Activated B cell treated with CpG ODN at 0.5 μM for 24 hours (primary cell): ENCODE measurements at regions not wholly inside any gene's neighbourhood (a gene's known extent, or its start where the extent isn't known, plus 50 kb on each side); places are given as distances from the start of the nearest gene placed in this dataset.

ENCODE experiments used
- ATAC-seq: fragments of 200-7000 bp; cut with Tn5 transposase; one replicate; pipeline ENCODE4 v1.10.0; 2021; ENCODE audit warnings: low read depth, mild to moderate bottlenecking, moderate library complexity
- CTCF ChIA-PET: fragments of 350-600 bp; sonication (Branson Sonifier 250); formaldehyde crosslinking; loops from one replicate; lab custom pipeline; 2021; ENCODE audit warnings: antibody characterized with exemption; lab: Charles Lee
- POLR2A ChIA-PET: fragments of 350-600 bp; sonication (Branson Sonifier 250); formaldehyde crosslinking; loops from one replicate; lab custom pipeline; 2021; ENCODE audit warnings: antibody characterized with exemption; lab: Charles Lee
- DNase-seq: peaks from one replicate; pipeline ENCODE4 v3.0.0; 2022
- H3K27ac Mint-ChIP-seq: one replicate; pipeline ENCODE4 v1.8.0; 2020; ENCODE audit warnings: mixed read lengths
- H3K27me3 Mint-ChIP-seq: one replicate; pipeline ENCODE4 v1.8.0; 2021; ENCODE audit warnings: mixed read lengths
- H3K36me3 Mint-ChIP-seq: one replicate; pipeline ENCODE4 v1.8.0; 2021; ENCODE audit warnings: low read depth, mixed read lengths
- H3K4me1 Mint-ChIP-seq: one replicate; pipeline ENCODE4 v1.8.0; 2021; ENCODE audit warnings: mixed read lengths
- H3K4me3 Mint-ChIP-seq: one replicate; pipeline ENCODE4 v1.8.0; 2020; ENCODE audit warnings: mild to moderate bottlenecking, mixed read lengths
- H3K9me3 Mint-ChIP-seq: one replicate; pipeline ENCODE4 v1.8.0; 2020; ENCODE audit warnings: mixed read lengths
- CTCF ChIP-seq: fragments of 200-600 bp; IDR thresholded peaks from one replicate; pipeline ENCODE4 v1.8.0; 2022; ENCODE audit warnings: antibody characterized with exemption, mild to moderate bottlenecking
- intact Hi-C: fragments of 100-400 bp; cut with micrococcal nuclease; formaldehyde crosslinking; loops from one replicate; pipeline ENCODE4 v1.15.1; 2024

- ChIA-PET CTCF (no interaction called here), POLR2A (no interaction called here)
- no peaks in the 10 kb centered on the region for H3K4me1 Mint-ChIP-seq
- H3K9me3 Mint-ChIP-seq: no peaks in the 10 kb centered on the region
- TF ChIP-seq CTCF: no peak
- no peak overlapping the region for H3K4me3 Mint-ChIP-seq
- ATAC-seq (no peak), DNase-seq (no peak)
- intact Hi-C loops: no loop called here
- no peaks in the 10 kb centered on the region for H3K36me3 Mint-ChIP-seq
- no peak overlapping the region for H3K27ac Mint-ChIP-seq
- H3K27me3 Mint-ChIP-seq: peaks cover 10% of the 10 kb centered on the region
Measured at GRCh38 chr5:173493846-173494245, 122.6 kb downstream of the BOD1 start.

GRCh38 chr5:173493040-173493439 lies 123.4 kb downstream of the BOD1 start:
- CTCF ChIA-PET: no interaction called here
- Mint-ChIP-seq H3K4me3 (no peak overlapping the region), H3K27ac (no peak overlapping the region), H3K4me1 (no peaks in the 10 kb centered on the region), H3K9me3 (no peaks in the 10 kb centered on the region), H3K27me3 (peaks cover 10% of the 10 kb centered on the region), H3K36me3 (no peaks in the 10 kb centered on the region)
- ATAC-seq (no peak), DNase-seq (no peak)
- POLR2A ChIA-PET: no interaction called here
- TF ChIP-seq CTCF: no peak
- intact Hi-C loops: no loop called here

GRCh38 chr5:173490681-173491080 lies 125.8 kb downstream of the BOD1 start:
- intact Hi-C loops: no loop called here
- Mint-ChIP-seq H3K27ac (no peak overlapping the region), H3K36me3 (no peaks in the 10 kb centered on the region), H3K4me3 (no peak overlapping the region), H3K27me3 (peaks cover 5% of the 10 kb centered on the region), H3K9me3 (no peaks in the 10 kb centered on the region), H3K4me1 (no peaks in the 10 kb centered on the region)
- ChIA-PET CTCF (no interaction called here), POLR2A (no interaction called here)
- no peak for DNase-seq
- no peak for TF ChIP-seq CTCF
- no peak for ATAC-seq

- DNase-seq (no peak), ATAC-seq (no peak)
- POLR2A ChIA-PET: no interaction called here
- intact Hi-C loops: no loop called here
- Mint-ChIP-seq H3K4me3 (no peak overlapping the region), H3K27ac (no peak overlapping the region), H3K4me1 (no peaks in the 10 kb centered on the region), H3K36me3 (no peaks in the 10 kb centered on the region), H3K27me3 (peaks cover 5% of the 10 kb centered on the region), H3K9me3 (no peaks in the 10 kb centered on the region)
- TF ChIP-seq CTCF: no peak
- CTCF ChIA-PET: no interaction called here
Measured at GRCh38 chr5:173488144-173488543, 128.3 kb downstream of the BOD1 start.

GRCh38 chr5:173487300-173487699 lies 129.2 kb downstream of the BOD1 start:
- H3K27ac Mint-ChIP-seq: no peak overlapping the region
- H3K4me1 Mint-ChIP-seq: no peaks in the 10 kb centered on the region
- ATAC-seq: no peak
- peaks cover 3% of the 10 kb centered on the region for H3K27me3 Mint-ChIP-seq
- H3K9me3 Mint-ChIP-seq: no peaks in the 10 kb centered on the region
- H3K4me3 Mint-ChIP-seq: no peak overlapping the region
- TF ChIP-seq CTCF: no peak
- intact Hi-C loops: no loop called here
- no peak for DNase-seq
- no peaks in the 10 kb centered on the region for H3K36me3 Mint-ChIP-seq
- ChIA-PET CTCF (no interaction called here), POLR2A (no interaction called here)
